Activated CD4-positive, alpha-beta T cell treated with anti-CD3 and anti-CD28 coated beads, Interleukin-2, amount 10 ng/mL, durations not matched to agents 7 days and 5 days (primary cell): ENCODE measurements at regions not wholly inside any gene's neighbourhood (a gene's known extent, or its start where the extent isn't known, plus 50 kb on each side); places are given as distances from the start of the nearest gene placed in this dataset.

Experiments
- CTCF ChIA-PET: fragments of 350-600 bp; sonication (Branson Sonifier 250); formaldehyde crosslinking; loops from one replicate; lab custom pipeline; 2021; ENCODE audit warnings: antibody characterized with exemption; lab: Charles Lee
- POLR2A ChIA-PET: fragments of 350-600 bp; sonication (Branson Sonifier 250); formaldehyde crosslinking; loops from one replicate; lab custom pipeline; 2021; ENCODE audit warnings: antibody characterized with exemption; lab: Charles Lee
- DNase-seq: peaks from one replicate; pipeline ENCODE4 v3.0.0-alpha.2; 2020
- H3K27ac Mint-ChIP-seq: one replicate; pipeline ENCODE4 v1.8.0; 2021; ENCODE audit warnings: mild to moderate bottlenecking, moderate library complexity, mixed read lengths
- H3K27me3 Mint-ChIP-seq: one replicate; pipeline ENCODE4 v1.8.0; 2021; ENCODE audit warnings: mixed read lengths
- H3K36me3 Mint-ChIP-seq: one replicate; pipeline ENCODE4 v1.8.0; 2021; ENCODE audit warnings: low read depth, mixed read lengths
- H3K4me1 Mint-ChIP-seq: one replicate; pipeline ENCODE4 v1.8.0; 2021; ENCODE audit warnings: mixed read lengths
- H3K4me3 Mint-ChIP-seq: one replicate; pipeline ENCODE4 v1.8.0; 2021; ENCODE audit warnings: mild to moderate bottlenecking, moderate library complexity, mixed read lengths
- H3K9me3 Mint-ChIP-seq: one replicate; pipeline ENCODE4 v1.8.0; 2021; ENCODE audit warnings: mixed read lengths

DNA sequence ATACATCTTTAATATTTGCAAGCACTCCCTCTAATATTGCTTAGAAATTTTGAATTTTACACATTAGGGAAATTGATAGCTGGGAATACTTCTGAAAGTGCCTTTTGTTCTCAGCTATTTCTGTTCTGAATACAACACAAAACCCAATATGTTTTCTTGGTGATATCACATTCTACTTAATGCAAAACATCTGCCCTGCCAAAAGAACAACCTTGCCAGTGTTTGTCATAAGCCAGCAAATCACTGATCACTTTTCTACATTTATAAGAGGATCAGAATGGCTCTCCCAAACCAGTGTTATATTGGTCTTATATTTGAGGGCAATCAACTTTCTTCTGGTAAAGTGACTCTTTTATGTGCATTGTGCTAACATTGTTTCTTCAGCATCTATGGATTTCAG is 126.8 kb upstream of the APOOL start:
- no peaks in the 10 kb centered on the region for H3K4me1 Mint-ChIP-seq
- no peaks in the 10 kb centered on the region for H3K27me3 Mint-ChIP-seq
- H3K4me3 Mint-ChIP-seq: no peak overlapping the region
- ChIA-PET POLR2A (no interaction called here), CTCF (interaction anchor here (0.7 kb wide), 1 partner anchor 633 kb away, joined by 4 read pairs; no protein-coding TSS in a partner anchor)
- DNase-seq: no peak
- H3K36me3 Mint-ChIP-seq: no peaks in the 10 kb centered on the region
- H3K9me3 Mint-ChIP-seq: no peaks in the 10 kb centered on the region
- no peak overlapping the region for H3K27ac Mint-ChIP-seq

- CTCF ChIA-PET: no interaction called here
- no peaks in the 10 kb centered on the region for H3K27me3 Mint-ChIP-seq
- no peaks in the 10 kb centered on the region for H3K9me3 Mint-ChIP-seq
- H3K4me3 Mint-ChIP-seq: no peak overlapping the region
- no peak for DNase-seq
- POLR2A ChIA-PET: no interaction called here
- no peaks in the 10 kb centered on the region for H3K4me1 Mint-ChIP-seq
- H3K27ac Mint-ChIP-seq: no peak overlapping the region
- no peaks in the 10 kb centered on the region for H3K36me3 Mint-ChIP-seq
Measured at GRCh38 chrX:84893897-84894296, 109.8 kb upstream of the APOOL start.

DNA sequence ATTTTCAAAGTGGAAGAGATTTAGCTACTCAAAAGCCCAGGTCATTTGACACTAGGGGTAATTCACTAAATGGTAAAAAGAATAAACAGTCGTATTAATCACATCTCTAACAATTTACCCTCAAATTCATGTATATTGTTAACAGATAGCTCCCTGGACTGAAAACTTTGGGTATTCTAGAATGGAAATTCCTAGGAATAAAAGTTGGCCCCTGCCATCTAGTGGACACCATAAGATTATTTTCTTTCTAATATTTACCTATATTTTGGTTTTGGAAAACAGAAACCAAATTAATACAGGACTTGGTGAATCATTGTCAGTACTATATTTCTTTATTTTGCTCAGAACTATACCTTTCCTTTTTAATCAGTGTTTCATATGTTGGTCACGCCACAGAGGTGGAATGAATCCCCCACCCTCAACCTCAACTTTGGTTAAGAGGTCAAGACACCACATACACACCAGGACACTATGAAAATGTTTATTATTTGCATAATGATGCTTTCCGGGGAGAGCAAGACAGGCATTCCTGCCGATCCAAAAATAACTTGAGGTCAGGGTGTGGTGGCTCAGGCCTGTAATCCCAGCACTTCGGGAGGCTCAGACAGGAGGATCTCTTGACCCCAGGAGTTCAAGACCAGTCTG is 96.2 kb upstream of the APOOL start:
- CTCF ChIA-PET: no interaction called here
- POLR2A ChIA-PET: no interaction called here
- Mint-ChIP-seq H3K36me3 (no peaks in the 10 kb centered on the region), H3K27me3 (no peaks in the 10 kb centered on the region), H3K4me1 (no peaks in the 10 kb centered on the region), H3K4me3 (no peak overlapping the region), H3K27ac (no peak overlapping the region), H3K9me3 (peaks cover 3% of the 10 kb centered on the region)
- DNase-seq: no peak

DNA sequence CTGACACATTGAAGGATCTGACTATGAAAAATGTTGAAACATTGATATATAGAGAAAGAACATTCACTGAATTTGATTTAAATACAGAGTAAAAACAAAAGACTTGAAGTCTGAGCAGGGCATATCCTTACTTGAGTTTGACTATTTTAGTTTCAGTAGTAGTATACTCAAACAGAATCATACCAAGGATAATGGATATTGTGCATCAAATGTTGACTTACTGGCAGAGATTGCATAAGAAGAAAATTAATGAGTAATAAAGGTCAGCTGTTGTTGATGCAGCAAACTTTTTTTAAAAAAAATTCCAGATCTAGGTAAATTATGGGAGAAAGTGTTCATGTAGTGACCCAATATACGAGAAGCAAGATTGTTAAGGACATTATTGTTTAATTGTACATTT is 94.5 kb upstream of the APOOL start:
- CTCF ChIA-PET: no interaction called here
- Mint-ChIP-seq H3K4me1 (no peaks in the 10 kb centered on the region), H3K36me3 (no peaks in the 10 kb centered on the region), H3K27ac (no peak overlapping the region), H3K9me3 (no peaks in the 10 kb centered on the region), H3K4me3 (no peak overlapping the region), H3K27me3 (no peaks in the 10 kb centered on the region)
- DNase-seq: no peak
- POLR2A ChIA-PET: no interaction called here

- no peaks in the 10 kb centered on the region for H3K36me3 Mint-ChIP-seq
- CTCF ChIA-PET: no interaction called here
- no peaks in the 10 kb centered on the region for H3K4me1 Mint-ChIP-seq
- DNase-seq: no peak
- no peak overlapping the region for H3K27ac Mint-ChIP-seq
- H3K9me3 Mint-ChIP-seq: peaks cover 1% of the 10 kb centered on the region
- POLR2A ChIA-PET: no interaction called here
- no peaks in the 10 kb centered on the region for H3K27me3 Mint-ChIP-seq
- no peak overlapping the region for H3K4me3 Mint-ChIP-seq
Measured at GRCh38 chrX:84924624-84925023, 79.1 kb upstream of the APOOL start.

DNA sequence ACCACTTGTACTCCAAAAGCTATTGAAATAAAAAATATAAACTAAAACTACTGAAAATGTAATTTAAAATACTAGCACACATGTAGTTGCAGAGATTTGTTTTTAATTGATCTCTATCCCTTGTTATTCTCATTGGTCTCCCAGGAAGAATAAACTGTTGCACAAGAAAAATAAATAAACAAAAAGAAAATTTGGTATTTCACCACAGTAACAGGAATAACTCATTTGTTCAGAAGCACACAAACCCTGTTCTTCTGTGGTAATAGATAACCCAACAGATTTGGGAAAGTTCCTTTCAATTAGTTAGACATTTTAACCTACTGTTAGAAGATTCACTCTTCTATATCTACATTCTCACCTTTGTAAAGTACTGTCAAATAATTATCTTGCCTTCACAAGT is 70.9 kb upstream of the APOOL start:
- CTCF ChIA-PET: no interaction called here
- no peak for DNase-seq
- Mint-ChIP-seq H3K27me3 (no peaks in the 10 kb centered on the region), H3K27ac (no peak overlapping the region), H3K36me3 (no peaks in the 10 kb centered on the region), H3K4me3 (no peak overlapping the region), H3K9me3 (no peaks in the 10 kb centered on the region), H3K4me1 (no peaks in the 10 kb centered on the region)
- POLR2A ChIA-PET: no interaction called here

- ChIA-PET POLR2A (no interaction called here), CTCF (no interaction called here)
- Mint-ChIP-seq H3K36me3 (no peaks in the 10 kb centered on the region), H3K4me1 (no peaks in the 10 kb centered on the region), H3K9me3 (no peaks in the 10 kb centered on the region), H3K4me3 (no peak overlapping the region), H3K27ac (no peak overlapping the region), H3K27me3 (no peaks in the 10 kb centered on the region)
- DNase-seq: no peak
Measured at GRCh38 chrX:84933956-84934556, 69.6 kb upstream of the APOOL start.
